ENCODE measurements at regions not wholly inside any gene's neighbourhood (a gene's known extent, or its start where the extent isn't known, plus 50 kb on each side); places are given as distances from the start of the nearest gene placed in this dataset.

DNA sequence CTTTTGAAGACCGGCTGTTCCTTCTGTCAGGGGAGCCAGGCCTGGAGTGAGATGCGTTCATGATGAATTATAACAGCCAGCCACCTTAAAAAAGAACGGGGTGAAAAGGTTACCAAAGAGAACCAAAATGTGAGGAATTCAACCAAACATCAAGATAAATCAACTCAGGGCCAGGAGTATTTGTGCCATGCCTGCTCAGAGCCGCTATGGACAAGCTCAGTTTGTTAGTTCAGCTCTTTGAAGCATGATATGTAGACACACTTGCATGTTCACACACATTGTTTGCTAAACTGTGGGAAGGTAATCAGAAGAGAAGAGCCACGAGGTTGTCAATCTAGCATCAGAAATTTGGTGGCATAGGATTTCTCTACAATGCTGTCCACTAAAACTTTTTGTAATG lies 367.4 kb upstream of the TBX3 start:
- TF ChIP-seq ZFX (IDR thresholded peaks at IDR 0.05), result no peak
- TF ChIP-seq, protein P1, sequence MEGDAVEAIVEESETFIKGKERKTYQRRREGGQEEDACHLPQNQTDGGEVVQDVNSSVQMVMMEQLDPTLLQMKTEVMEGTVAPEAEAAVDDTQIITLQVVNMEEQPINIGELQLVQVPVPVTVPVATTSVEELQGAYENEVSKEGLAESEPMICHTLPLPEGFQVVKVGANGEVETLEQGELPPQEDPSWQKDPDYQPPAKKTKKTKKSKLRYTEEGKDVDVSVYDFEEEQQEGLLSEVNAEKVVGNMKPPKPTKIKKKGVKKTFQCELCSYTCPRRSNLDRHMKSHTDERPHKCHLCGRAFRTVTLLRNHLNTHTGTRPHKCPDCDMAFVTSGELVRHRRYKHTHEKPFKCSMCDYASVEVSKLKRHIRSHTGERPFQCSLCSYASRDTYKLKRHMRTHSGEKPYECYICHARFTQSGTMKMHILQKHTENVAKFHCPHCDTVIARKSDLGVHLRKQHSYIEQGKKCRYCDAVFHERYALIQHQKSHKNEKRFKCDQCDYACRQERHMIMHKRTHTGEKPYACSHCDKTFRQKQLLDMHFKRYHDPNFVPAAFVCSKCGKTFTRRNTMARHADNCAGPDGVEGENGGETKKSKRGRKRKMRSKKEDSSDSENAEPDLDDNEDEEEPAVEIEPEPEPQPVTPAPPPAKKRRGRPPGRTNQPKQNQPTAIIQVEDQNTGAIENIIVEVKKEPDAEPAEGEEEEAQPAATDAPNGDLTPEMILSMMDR (conservative IDR thresholded peaks at IDR 0.05), result no peak
- no peak overlapping the region for H3K27ac ChIP-seq

DNA sequence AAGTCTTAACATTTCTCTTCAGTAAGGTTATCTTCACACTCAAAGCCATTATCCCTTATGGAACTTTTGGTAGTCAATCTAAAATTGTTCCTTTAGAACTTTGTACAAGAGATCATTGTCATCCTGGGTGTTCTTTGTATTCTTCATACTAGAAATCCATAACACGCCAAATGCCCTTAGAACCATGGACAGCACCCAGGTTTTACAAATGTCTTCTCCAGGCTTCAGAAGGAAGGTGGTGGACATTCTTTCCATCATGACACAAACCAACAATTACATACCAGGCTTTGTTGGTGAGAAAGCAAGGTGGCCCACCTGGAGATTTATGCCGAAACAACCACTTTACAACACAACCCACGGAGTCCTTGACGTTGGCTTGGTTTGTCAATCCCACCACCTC lies 365.6 kb upstream of the TBX3 start:
- no peak overlapping the region for H3K27ac ChIP-seq
- no peak for TF ChIP-seq ZFX (IDR thresholded peaks at IDR 0.05)
- TF ChIP-seq, protein P1 (conservative IDR thresholded peaks at IDR 0.05), result no peak

DNA sequence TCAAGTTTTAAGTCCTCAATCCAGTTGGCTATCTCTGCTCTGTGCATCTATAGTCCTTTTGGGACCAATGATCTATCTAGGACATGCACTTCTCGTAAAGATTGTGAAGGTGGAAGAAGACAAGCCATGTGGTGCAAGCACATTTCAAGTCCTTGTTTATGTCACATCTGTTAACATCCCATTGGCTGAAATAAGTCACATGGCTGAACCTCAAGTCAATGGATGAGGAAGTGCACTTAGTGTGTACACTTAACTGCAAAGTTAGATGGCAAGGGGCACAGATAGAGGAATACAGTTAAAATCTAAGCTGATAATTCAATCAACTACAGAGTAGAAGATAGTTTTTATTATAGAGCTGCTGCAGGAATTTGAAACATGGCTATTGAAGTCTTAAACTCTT lies 362.8 kb upstream of the TBX3 start:
- H3K27ac ChIP-seq, result no peak overlapping the region
- TF ChIP-seq, protein P1 (conservative IDR thresholded peaks at IDR 0.05), result no peak
- no peak for TF ChIP-seq ZFX (IDR thresholded peaks at IDR 0.05)

DNA sequence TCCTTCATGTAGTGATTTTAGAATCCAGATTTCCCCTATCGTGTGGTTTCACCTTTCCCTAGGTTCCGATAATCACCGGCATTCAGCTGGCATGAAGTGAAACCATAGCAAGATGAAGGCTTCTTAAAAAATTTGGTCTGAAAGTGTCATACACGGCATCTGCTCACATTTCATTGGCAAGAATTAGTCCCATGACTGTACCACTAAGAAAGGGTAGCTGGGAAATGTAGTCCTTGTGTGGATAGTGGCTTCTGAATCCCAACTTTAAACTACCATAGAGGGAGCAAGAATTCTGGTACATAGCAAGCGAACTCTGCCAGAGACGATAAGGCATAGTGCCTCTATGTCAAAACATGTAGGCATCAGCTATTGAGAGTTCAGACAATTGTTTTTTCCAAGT lies 360.1 kb upstream of the TBX3 start:
- H3K27ac ChIP-seq, result no peak overlapping the region
- TF ChIP-seq, protein P1 (conservative IDR thresholded peaks at IDR 0.05), result no peak
- TF ChIP-seq ZFX (IDR thresholded peaks at IDR 0.05), result no peak

DNA sequence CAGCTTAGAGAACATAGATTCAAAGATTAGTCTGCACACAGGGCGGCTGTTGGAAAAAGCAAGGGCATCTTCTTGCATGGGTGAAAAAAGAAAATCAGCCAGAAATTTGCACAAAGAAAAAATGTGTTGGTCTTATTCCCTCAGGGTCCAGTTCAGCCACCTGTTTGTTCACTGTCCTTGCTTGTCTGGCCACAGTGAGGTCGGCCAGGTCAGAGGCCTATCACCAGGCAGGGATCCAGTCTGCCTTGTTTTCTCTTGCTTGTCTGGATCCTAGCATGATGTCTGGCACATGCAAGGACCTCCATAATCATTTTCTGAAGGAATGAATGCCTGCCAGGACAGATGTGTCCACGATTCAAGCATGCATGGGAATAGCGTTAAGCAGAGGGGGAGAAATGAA lies 359.1 kb upstream of the TBX3 start:
- no peak for TF ChIP-seq ZFX (IDR thresholded peaks at IDR 0.05)
- TF ChIP-seq, protein P1 (conservative IDR thresholded peaks at IDR 0.05), result no peak
- H3K27ac ChIP-seq, result no peak overlapping the region

DNA sequence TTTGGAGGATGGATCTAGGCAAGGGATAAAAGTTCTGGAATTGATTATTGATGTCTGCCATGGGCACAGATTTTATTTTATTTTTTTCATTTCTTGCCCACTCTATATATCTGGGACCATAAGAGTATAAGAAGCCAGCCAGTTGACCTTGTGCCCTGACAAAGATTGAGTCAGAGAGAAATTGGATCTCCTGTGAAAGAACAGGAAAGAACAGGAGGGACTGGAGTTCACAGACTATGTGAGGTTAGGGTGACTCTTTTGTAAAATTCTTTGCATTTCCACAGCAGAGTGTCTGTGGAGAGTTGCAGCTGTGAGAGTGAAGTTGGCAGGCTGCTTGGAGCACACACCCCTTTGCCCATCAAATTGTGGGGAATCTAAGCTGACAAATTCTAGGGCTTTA lies 358.4 kb upstream of the TBX3 start:
- no peak overlapping the region for H3K27ac ChIP-seq
- TF ChIP-seq ZFX (IDR thresholded peaks at IDR 0.05), result no peak
- TF ChIP-seq, protein P1 (conservative IDR thresholded peaks at IDR 0.05), result no peak

DNA sequence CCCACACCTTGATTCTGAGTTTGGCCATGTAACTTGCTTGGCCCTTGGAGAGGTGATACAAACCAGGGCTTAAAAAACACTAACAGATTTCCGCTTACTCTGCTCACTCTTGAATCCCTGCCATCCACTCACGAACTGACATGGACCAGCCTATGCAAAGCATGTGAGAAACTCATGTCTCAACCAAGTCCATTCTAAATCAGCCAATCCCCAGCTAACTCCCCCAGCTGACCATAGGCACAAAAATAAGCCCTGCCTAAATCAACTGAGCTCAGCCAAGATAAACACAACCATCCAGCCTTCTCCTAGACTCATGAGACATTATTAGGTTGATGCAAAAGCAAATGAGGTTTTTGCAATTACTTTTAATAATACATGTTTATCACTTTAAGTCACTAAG lies 353.9 kb upstream of the TBX3 start:
- H3K27ac ChIP-seq, result no peak overlapping the region
- no peak for TF ChIP-seq ZFX (IDR thresholded peaks at IDR 0.05)
- TF ChIP-seq, protein P1 (conservative IDR thresholded peaks at IDR 0.05), result no peak

Measured in C4-2B (cell line).